ENCODE measurements at regions not wholly inside any gene's neighbourhood (a gene's known extent, or its start where the extent isn't known, plus 50 kb on each side); places are given as distances from the start of the nearest gene placed in this dataset.

DNA sequence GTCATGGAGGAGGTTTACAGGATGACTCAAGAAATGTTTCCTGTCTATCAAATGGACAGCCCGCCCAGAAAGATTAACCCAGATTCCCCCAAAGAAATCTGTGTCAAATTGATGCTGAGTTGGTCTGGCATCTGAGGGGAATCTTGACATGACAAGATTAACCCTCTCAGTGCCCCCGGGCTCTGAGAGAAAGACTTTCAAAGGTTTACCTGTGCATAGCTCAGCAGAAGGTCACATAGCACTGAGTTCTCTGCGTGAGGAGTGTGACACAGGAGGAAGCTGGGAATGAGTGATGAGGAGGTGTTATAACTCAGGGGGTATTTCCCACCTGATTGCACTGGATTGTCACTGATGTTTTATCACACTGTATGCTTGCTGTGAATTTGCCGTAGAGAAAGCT lies 601.2 kb downstream of the DHX35 start:
- no peak overlapping the region for H3K27ac Mint-ChIP-seq
- H3K4me3 Mint-ChIP-seq, result no peak overlapping the region
- intact Hi-C loops (cut with micrococcal nuclease), result no loop called here

DNA sequence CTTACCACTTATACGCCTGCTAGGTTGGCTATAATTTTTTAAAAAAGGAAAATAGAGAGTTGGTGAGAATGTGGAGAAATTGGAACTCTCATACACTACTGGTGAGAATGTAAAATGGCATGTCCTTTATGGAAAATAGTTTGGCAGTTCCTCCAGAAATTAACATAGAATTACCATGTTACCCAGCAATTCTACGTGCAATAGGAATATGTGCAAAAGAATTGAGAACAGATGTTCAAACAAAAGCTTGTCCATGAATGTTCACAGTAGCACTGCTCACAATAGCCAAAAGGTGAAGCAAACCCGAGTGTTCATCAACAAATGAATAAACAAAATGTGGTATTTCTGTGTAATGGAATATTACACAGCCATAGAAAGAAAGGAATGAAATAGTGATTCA lies 592.2 kb downstream of the DHX35 start:
- Histone ChIP-seq H3K9ac (ENCODE audit: insufficient read depth, low read length, poor library complexity, severe bottlenecking) (no peak overlapping the region), H2AFZ (ENCODE audit: insufficient read depth, low read depth, low read length, poor library complexity, severe bottlenecking) (no peak overlapping the region), H3K27ac (ENCODE audit: low read depth in 1 of 2, low read length in 2 of 2) (no peak overlapping the region), H3K79me2 (ENCODE audit: insufficient read depth, low read length) (no peaks in the 10 kb centered on the region), H3K4me3 (replicated peaks in 1 of 3; ENCODE audit: low read depth in 2 of 3, low read length in 3 of 3) (no peak overlapping the region), H3K4me1 (ENCODE audit: control insufficient read depth in 1 of 2, insufficient read depth in 2 of 2, low read length in 2 of 2) (no peaks in the 10 kb centered on the region), H4K20me1 (ENCODE audit: insufficient read depth, low read length) (no peaks in the 10 kb centered on the region), H3K4me2 (replicated peaks; ENCODE audit: extremely low read depth, low read length, poor library complexity, severe bottlenecking) (no peak overlapping the region), H3K9me3 (replicated peaks in 1 of 2; ENCODE audit: control insufficient read depth in 1 of 2, insufficient read depth in 1 of 2, low read length in 2 of 2) (no peaks in the 10 kb centered on the region), H3K27me3 (ENCODE audit: control insufficient read depth in 2 of 2, insufficient read depth in 2 of 2, low read length in 2 of 2) (no peaks in the 10 kb centered on the region), H3K36me3 (replicated peaks in 1 of 2; ENCODE audit: control insufficient read depth in 1 of 2, insufficient read depth in 2 of 2, low read length in 2 of 2) (no peaks in the 10 kb centered on the region)
- no peak for DNase-seq
- Mint-ChIP-seq H3K4me3 (no peak overlapping the region), H3K36me3 (no peaks in the 10 kb centered on the region), H3K27ac (no peak overlapping the region), H3K27me3 (ENCODE audit: low read depth in 3 of 3) (peaks cover 0 to 2% (median 0%) of the 10 kb centered on the region in 3 donors), H3K9me3 (peaks cover 0 to 17% (median 0%) of the 10 kb centered on the region in 7 donors), H3K4me1 (no peaks in the 10 kb centered on the region)
- intact Hi-C loops (cut with micrococcal nuclease), result no loop called here
- TF ChIP-seq, protein P1, sequence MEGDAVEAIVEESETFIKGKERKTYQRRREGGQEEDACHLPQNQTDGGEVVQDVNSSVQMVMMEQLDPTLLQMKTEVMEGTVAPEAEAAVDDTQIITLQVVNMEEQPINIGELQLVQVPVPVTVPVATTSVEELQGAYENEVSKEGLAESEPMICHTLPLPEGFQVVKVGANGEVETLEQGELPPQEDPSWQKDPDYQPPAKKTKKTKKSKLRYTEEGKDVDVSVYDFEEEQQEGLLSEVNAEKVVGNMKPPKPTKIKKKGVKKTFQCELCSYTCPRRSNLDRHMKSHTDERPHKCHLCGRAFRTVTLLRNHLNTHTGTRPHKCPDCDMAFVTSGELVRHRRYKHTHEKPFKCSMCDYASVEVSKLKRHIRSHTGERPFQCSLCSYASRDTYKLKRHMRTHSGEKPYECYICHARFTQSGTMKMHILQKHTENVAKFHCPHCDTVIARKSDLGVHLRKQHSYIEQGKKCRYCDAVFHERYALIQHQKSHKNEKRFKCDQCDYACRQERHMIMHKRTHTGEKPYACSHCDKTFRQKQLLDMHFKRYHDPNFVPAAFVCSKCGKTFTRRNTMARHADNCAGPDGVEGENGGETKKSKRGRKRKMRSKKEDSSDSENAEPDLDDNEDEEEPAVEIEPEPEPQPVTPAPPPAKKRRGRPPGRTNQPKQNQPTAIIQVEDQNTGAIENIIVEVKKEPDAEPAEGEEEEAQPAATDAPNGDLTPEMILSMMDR (IDR thresholded peaks at IDR 0.05), result no peak
- no CpG with 5 or more reads among the region's 3 CpGs for WGBS (ENCODE audit: insufficient coverage)

More for the DNA sequence above, 601.2 kb downstream of the DHX35 start:
- H3K36me3 Mint-ChIP-seq, result no peaks in the 10 kb centered on the region
- Histone ChIP-seq H3K79me2 (ENCODE audit: insufficient read depth, low read length) (no peaks in the 10 kb centered on the region), H3K4me1 (ENCODE audit: control insufficient read depth in 1 of 2, insufficient read depth in 2 of 2, low read length in 2 of 2) (no peaks in the 10 kb centered on the region), H3K27ac (ENCODE audit: low read depth in 1 of 2, low read length in 2 of 2) (no peak overlapping the region), H3K4me3 (replicated peaks in 1 of 3; ENCODE audit: low read depth in 2 of 3, low read length in 3 of 3) (no peak overlapping the region), H2AFZ (ENCODE audit: insufficient read depth, low read depth, low read length, poor library complexity, severe bottlenecking) (no peak overlapping the region), H4K20me1 (ENCODE audit: insufficient read depth, low read length) (no peaks in the 10 kb centered on the region), H3K4me2 (replicated peaks; ENCODE audit: extremely low read depth, low read length, poor library complexity, severe bottlenecking) (no peak overlapping the region), H3K9me3 (replicated peaks in 1 of 2; ENCODE audit: control insufficient read depth in 1 of 2, insufficient read depth in 1 of 2, low read length in 2 of 2) (no peaks in the 10 kb centered on the region), H3K27me3 (ENCODE audit: control insufficient read depth in 2 of 2, insufficient read depth in 2 of 2, low read length in 2 of 2) (no peaks in the 10 kb centered on the region), H3K9ac (ENCODE audit: insufficient read depth, low read length, poor library complexity, severe bottlenecking) (no peak overlapping the region), H3K36me3 (replicated peaks in 1 of 2; ENCODE audit: control insufficient read depth in 1 of 2, insufficient read depth in 2 of 2, low read length in 2 of 2) (no peaks in the 10 kb centered on the region)
- peaks cover 0 to 4% (median 0%) of the 10 kb centered on the region in 7 donors for H3K9me3 Mint-ChIP-seq
- no peaks in the 10 kb centered on the region for H3K27me3 Mint-ChIP-seq (ENCODE audit: low read depth in 3 of 3)
- no peak for DNase-seq
- H3K4me1 Mint-ChIP-seq, result no peaks in the 10 kb centered on the region
- TF ChIP-seq, protein P1 (IDR thresholded peaks at IDR 0.05), result no peak
- WGBS (ENCODE audit: insufficient coverage), result 83% methylated on average over 2 of the region's 4 CpGs
